Tibial artery (tissue), 4 donors: ENCODE measurements at regions not wholly inside any gene's neighbourhood (a gene's known extent, or its start where the extent isn't known, plus 50 kb on each side); places are given as distances from the start of the nearest gene placed in this dataset.
"Not testable (repeated sequence)": the region's sequence is repeated elsewhere in the genome, so short reads cannot be mapped to it uniquely, and the experiment has no call there.

Source experiments
- DNase-seq, 2 donors: peaks; one replicate each; pipeline ENCODE4 v3.0.0-alpha.2; 2019
- H3K27ac ChIP-seq, 2 donors: fragments of 200-600 bp; sonication (generic) in 1 of 2; 1 replicate in 1 of 2; 2 replicates in 1 of 2; pipeline ENCODE4 v1.5.1; 2018 to 2019; ENCODE audit warnings: mild to moderate bottlenecking in 1 of 2
- H3K27me3 ChIP-seq, 2 donors: fragments of 200-600 bp; sonication (generic) in 1 of 2; one replicate each; pipeline versions ENCODE4 v1.5.1 to v1.6.0; 2016 to 2019
- H3K36me3 ChIP-seq, 3 donors: fragments of 200-600 bp; sonication (generic) in 2 of 3; one replicate each; pipeline ENCODE4 v1.5.1; 2016 to 2019; ENCODE audit warnings: mild to moderate bottlenecking in 2 of 3
- H3K4me1 ChIP-seq, 4 donors: fragments of 200-600 bp; sonication (generic) in 2 of 4; 1 replicate in 3 of 4; 2 replicates in 1 of 4; pipeline ENCODE4 v1.5.1; 2016 to 2019
- H3K4me3 ChIP-seq, 2 donors: fragments of 200-600 bp; sonication (generic) in 1 of 2; 1 replicate in 1 of 2; 2 replicates in 1 of 2; pipeline ENCODE4 v1.5.1; 2018 to 2019; ENCODE audit warnings: mild to moderate bottlenecking in 2 of 2
- H3K9me3 ChIP-seq, 3 donors: fragments of 200-600 bp; sonication (generic) in 1 of 3; one replicate each; pipeline ENCODE4 v1.5.1; 2016 to 2019
- CTCF ChIP-seq, 2 experiments: fragments of 200-600 bp in 1 of 2; fragments of 450-650 bp in 1 of 2; IDR thresholded peaks; one replicate each; pipeline ENCODE4 v1.5.1; 2017 to 2019; ENCODE audit warnings: antibody characterized with exemption in 2 of 2, mild to moderate bottlenecking in 1 of 2, moderate library complexity in 1 of 2
- intact Hi-C: fragments of 100-400 bp; cut with DNase I; formaldehyde crosslinking; loops from one replicate; pipeline ENCODE4 v1.15.0; 2023; ENCODE audit warnings: low total_unique reads

- DNase-seq = no peak
- Histone ChIP-seq H3K4me3 (no peak overlapping the region), H3K36me3 (no peaks in the 10 kb centered on the region), H3K27me3 (peaks cover 0 to 12% of the 10 kb centered on the region in 2 donors), H3K4me1 (no peaks in the 10 kb centered on the region), H3K27ac (no peak overlapping the region), H3K9me3 (no peaks in the 10 kb centered on the region)
- intact Hi-C loops = no loop called here
- no peak for TF ChIP-seq CTCF (IDR thresholded peaks at IDR 0.05)
Measured at GRCh38 chr20:30499123-30499522, 758.3 kb upstream of the DEFB115 start.

DNA sequence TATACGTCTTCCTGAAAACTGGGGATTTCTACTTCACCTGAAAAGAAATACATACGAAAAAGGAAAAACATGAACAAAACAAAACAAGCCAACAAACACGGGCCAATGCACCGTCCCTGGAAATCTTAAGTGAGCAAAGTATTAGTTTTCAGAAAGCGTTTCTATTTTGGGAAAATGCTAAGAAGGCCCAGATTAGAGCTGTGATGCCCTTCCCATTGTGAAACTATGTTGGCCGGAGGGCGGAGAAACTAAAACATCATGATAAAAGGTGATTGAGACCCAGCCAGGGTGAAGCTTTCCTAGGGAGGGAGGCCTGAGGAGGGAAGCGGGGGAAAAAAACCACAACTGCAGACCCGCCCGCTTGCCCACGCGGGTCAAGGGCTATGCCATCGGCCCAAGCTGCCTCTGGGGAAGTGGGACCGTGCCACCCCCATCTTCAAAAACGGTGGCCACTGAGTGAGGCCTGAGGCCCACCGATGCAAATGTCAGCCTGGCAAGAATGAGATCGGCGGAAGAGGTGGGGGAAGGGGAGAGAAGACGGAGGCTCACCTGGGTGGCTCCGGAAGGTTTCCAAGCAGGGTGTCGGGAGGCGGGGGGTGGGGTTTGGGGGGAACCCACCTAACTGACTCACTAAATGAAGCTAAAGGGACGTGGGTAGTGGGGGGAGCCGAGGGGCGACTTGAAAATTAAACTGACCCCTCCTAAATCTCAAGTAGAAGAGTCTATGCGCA is 757.6 kb upstream of the DEFB115 start:
- H3K27ac ChIP-seq, H3K36me3 ChIP-seq, intact Hi-C loops, H3K4me3 ChIP-seq, H3K4me1 ChIP-seq, H3K9me3 ChIP-seq, DNase-seq: not testable (repeated sequence)
- H3K27me3 ChIP-seq = peaks cover 0 to 12% of the 10 kb centered on the region in 2 donors

DNA sequence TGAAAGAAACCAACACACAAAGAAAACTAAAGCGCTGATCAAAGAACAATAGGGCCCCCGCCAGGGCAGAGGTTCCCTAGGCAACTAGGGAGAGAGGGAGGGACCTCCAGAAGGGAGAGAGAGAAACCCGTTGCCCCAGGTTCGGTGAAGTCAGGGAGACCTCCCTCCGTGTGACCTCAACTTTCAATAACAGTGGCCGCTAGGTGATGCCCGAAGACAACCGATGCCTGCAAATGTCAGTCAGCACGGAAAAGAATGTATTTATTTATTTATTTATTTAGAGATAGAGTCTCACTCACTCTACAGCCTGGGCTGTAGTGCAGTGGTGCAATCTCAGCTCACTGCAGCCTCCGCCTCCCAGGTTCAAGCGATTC is 757.0 kb upstream of the DEFB115 start:
- not testable (repeated sequence) for DNase-seq, H3K4me3 ChIP-seq
- peaks cover 0 to 12% of the 10 kb centered on the region in 2 donors for H3K27me3 ChIP-seq

DNA sequence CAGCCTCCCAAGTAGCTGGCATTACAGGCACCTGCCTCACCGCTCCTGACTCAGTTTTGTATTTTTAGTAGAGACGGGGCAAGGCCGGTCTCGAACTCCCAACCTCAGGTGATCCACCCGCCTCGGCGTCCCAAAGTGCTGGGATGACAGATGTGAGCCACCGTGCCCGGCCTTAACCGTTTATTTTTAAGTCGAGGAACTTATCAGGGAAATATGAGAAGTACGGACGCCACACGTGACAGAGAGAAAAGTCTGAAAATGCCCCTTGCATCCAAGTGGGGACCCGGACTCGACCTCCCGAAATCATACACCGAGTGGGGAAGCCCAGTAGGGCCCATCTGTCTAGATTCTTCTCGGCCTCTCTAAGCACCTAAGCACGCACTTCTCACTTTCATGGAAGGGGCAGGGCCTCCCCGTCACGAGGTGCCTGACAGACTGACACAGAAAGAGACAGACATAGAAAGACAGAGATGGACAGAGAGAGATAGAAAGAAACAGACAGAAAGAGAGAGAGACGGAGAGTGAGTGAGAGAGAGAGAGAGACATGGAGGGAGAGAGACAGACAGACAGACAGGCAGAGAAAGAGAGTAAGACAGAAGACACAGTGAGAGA is 756.5 kb upstream of the DEFB115 start:
- no peak overlapping the region for H3K27ac ChIP-seq
- intact Hi-C loops = no loop called here
- DNase-seq = no peak
- no peaks in the 10 kb centered on the region for H3K9me3 ChIP-seq
- no peaks in the 10 kb centered on the region for H3K4me1 ChIP-seq
- TF ChIP-seq CTCF (IDR thresholded peaks at IDR 0.05) = no peak
- no peak overlapping the region for H3K4me3 ChIP-seq
- H3K36me3 ChIP-seq = no peaks in the 10 kb centered on the region
- H3K27me3 ChIP-seq = peaks cover 0 to 12% of the 10 kb centered on the region in 2 donors

More for the DNA sequence above, 757.0 kb upstream of the DEFB115 start:
- H3K27ac ChIP-seq, H3K36me3 ChIP-seq, H3K4me1 ChIP-seq, intact Hi-C loops, H3K9me3 ChIP-seq: not testable (repeated sequence)
- TF ChIP-seq CTCF (IDR thresholded peaks at IDR 0.05) = peak; percentile 39 to 50

- no peaks in the 10 kb centered on the region for H3K9me3 ChIP-seq
- intact Hi-C loops = no loop called here
- no peak overlapping the region for H3K4me3 ChIP-seq
- H3K27me3 ChIP-seq = peaks cover 0 to 12% of the 10 kb centered on the region in 2 donors
- H3K4me1 ChIP-seq = no peaks in the 10 kb centered on the region
- DNase-seq = no peak
- no peaks in the 10 kb centered on the region for H3K36me3 ChIP-seq
- no peak for TF ChIP-seq CTCF (IDR thresholded peaks at IDR 0.05)
- H3K27ac ChIP-seq = no peak overlapping the region
Measured at GRCh38 chr20:30502670-30503069, 754.8 kb upstream of the DEFB115 start.

DNA sequence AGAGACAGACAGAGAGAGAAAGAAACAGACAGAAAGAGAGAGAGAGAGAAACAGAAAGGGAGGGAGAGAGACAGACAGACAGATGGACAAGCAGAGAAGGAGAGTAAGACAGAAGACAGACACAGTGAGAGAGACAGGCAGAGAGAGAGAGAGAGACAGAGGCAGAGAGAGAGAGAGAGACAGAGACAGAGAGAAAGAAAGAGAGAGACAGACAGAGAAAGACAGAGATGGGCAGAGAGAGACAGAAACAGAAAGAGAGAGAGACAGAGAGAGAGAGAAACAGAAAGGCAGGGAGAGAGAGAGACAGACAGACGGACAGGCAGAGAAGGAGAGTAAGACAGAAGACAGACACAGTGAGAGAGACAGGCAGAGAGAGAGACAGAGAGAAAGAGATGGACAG is 754.3 kb upstream of the DEFB115 start:
- DNase-seq, H3K9me3 ChIP-seq, H3K4me3 ChIP-seq, intact Hi-C loops, H3K27ac ChIP-seq, H3K36me3 ChIP-seq, H3K4me1 ChIP-seq: not testable (repeated sequence)
- peaks cover 0 to 12% of the 10 kb centered on the region in 2 donors for H3K27me3 ChIP-seq
